Gastroesophageal sphincter (tissue), 3 donors: ENCODE measurements at regions not wholly inside any gene's neighbourhood (a gene's known extent, or its start where the extent isn't known, plus 50 kb on each side); places are given as distances from the start of the nearest gene placed in this dataset.

Source experiments
- CTCF ChIP-seq, 4 experiments: fragments of 200-600 bp in 2 of 4; fragments of 450-650 bp in 2 of 4; sonication (generic) in 1 of 4; IDR thresholded peaks; one replicate each; pipeline ENCODE4 v1.5.1; 2017 to 2019; ENCODE audit warnings: antibody characterized with exemption in 4 of 4, mild to moderate bottlenecking in 2 of 4, moderate library complexity in 2 of 4
- POLR2A ChIP-seq, 2 donors: fragments of 450-650 bp; IDR thresholded peaks; one replicate each; pipeline ENCODE4 v1.6.1; 2017; ENCODE audit warnings: antibody characterized with exemption in 2 of 2, mild to moderate bottlenecking in 2 of 2, moderate library complexity in 1 of 2
- POLR2AphosphoS5 ChIP-seq: sonication (generic); formaldehyde crosslinking; IDR thresholded peaks from one replicate; pipeline ENCODE4 v1.6.1; 2017; ENCODE audit warnings: antibody characterized with exemption

GRCh38 chr11:13214276-13214675, 63.3 kb upstream of the BMAL1 start:
- no peak for TF ChIP-seq CTCF (IDR thresholded peaks at IDR 0.05)
- no peak for TF ChIP-seq POLR2AphosphoS5
- TF ChIP-seq POLR2A (IDR thresholded peaks at IDR 0.05): no peak
